OCI-LY7 (cell line): ENCODE measurements at regions not wholly inside any gene's neighbourhood (a gene's known extent, or its start where the extent isn't known, plus 50 kb on each side); places are given as distances from the start of the nearest gene placed in this dataset.

Experiments
- EZH2phosphoT487 ChIP-seq: fragments of 200-600 bp; sonication (generic); IDR thresholded peaks from 2 replicates; pipeline ENCODE4 v1.6.1; 2018; ENCODE audit warnings: low read depth, borderline replicate concordance, mild to moderate bottlenecking, mixed run types, antibody characterized with exemption, low read length, moderate library complexity, mixed read lengths
- TF ChIP-seq, protein P1 (sequence below): fragments of 200-600 bp; sonication (generic); conservative IDR thresholded peaks from 2 replicates; pipeline ENCODE4 v1.5.1; 2014; ENCODE audit warnings: mild to moderate bottlenecking, antibody characterized with exemption, low read length, moderate library complexity, mixed read lengths

DNA sequence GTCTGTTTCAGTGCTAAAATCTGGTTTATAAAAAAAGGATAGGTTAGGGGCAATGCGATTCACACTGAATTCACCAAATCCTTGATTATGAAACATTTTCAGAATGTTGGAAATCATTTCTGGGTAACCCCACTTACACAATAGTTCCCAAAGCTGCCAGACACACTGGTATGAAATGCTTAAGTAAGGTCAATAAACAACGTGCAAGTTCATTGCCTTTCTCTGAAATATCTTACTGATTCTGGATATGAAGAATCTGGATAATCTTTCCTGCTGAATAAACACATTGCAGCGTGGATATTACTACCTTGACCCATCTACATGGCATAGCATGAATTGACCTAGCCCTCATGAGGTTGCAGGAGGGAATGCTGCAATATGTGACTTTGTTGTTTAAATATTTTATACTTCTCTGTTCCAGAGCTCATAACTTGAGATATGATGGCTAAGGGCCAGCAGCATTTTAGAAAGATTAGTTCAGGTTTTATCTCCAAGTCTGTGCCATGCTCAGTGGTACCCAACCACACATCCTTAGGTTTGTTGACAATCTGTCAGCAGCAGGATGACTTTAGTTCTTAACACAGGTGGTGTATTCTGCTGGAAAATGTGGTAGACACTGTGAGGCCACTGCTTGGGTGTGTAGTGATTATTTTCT lies 121.0 kb downstream of the NREP start:
- TF ChIP-seq, protein P1, sequence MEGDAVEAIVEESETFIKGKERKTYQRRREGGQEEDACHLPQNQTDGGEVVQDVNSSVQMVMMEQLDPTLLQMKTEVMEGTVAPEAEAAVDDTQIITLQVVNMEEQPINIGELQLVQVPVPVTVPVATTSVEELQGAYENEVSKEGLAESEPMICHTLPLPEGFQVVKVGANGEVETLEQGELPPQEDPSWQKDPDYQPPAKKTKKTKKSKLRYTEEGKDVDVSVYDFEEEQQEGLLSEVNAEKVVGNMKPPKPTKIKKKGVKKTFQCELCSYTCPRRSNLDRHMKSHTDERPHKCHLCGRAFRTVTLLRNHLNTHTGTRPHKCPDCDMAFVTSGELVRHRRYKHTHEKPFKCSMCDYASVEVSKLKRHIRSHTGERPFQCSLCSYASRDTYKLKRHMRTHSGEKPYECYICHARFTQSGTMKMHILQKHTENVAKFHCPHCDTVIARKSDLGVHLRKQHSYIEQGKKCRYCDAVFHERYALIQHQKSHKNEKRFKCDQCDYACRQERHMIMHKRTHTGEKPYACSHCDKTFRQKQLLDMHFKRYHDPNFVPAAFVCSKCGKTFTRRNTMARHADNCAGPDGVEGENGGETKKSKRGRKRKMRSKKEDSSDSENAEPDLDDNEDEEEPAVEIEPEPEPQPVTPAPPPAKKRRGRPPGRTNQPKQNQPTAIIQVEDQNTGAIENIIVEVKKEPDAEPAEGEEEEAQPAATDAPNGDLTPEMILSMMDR, result no peak
- TF ChIP-seq EZH2phosphoT487, result no peak
